ENCODE measurements at regions not wholly inside any gene's neighbourhood (a gene's known extent, or its start where the extent isn't known, plus 50 kb on each side); places are given as distances from the start of the nearest gene placed in this dataset.

- DNase-seq (ENCODE audit: low read depth), result no peak
- TF ChIP-seq CTCF (IDR thresholded peaks at IDR 0.05; ENCODE audit: insufficient read depth, low read depth, low read length, missing control alignments), result no peak
- no peak overlapping the region for H3K4me3 ChIP-seq (ENCODE audit: low read length)
Measured at GRCh38 chr2:75936311-75936710, 225.6 kb upstream of the GCFC2 start.

- TF ChIP-seq CTCF (IDR thresholded peaks at IDR 0.05; ENCODE audit: insufficient read depth, low read depth, low read length, missing control alignments), result no peak
- H3K4me3 ChIP-seq (ENCODE audit: low read length), result no peak overlapping the region
- DNase-seq (ENCODE audit: low read depth), result no peak
Measured at GRCh38 chr2:75932996-75933395, 222.3 kb upstream of the GCFC2 start.

GRCh38 chr2:75928093-75928492 is 217.4 kb upstream of the GCFC2 start:
- H3K4me3 ChIP-seq (ENCODE audit: low read length), result no peak overlapping the region
- no peak for TF ChIP-seq CTCF (IDR thresholded peaks at IDR 0.05; ENCODE audit: insufficient read depth, low read depth, low read length, missing control alignments)
- DNase-seq (ENCODE audit: low read depth), result no peak

GRCh38 chr2:75925331-75926024 is 214.8 kb upstream of the GCFC2 start:
- TF ChIP-seq CTCF (IDR thresholded peaks at IDR 0.05; ENCODE audit: insufficient read depth, low read depth, low read length, missing control alignments), result no peak
- DNase-seq (ENCODE audit: low read depth), result no peak
- no peak overlapping the region for H3K4me3 ChIP-seq (ENCODE audit: low read length)

- DNase-seq (ENCODE audit: low read depth), result no peak
- no peak for TF ChIP-seq CTCF (IDR thresholded peaks at IDR 0.05; ENCODE audit: insufficient read depth, low read depth, low read length, missing control alignments)
- no peak overlapping the region for H3K4me3 ChIP-seq (ENCODE audit: low read length)
Measured at GRCh38 chr2:75922191-75922590, 211.5 kb upstream of the GCFC2 start.

GRCh38 chr2:75920859-75921551 is 210.3 kb upstream of the GCFC2 start:
- no peak for DNase-seq (ENCODE audit: low read depth)
- no peak for TF ChIP-seq CTCF (IDR thresholded peaks at IDR 0.05; ENCODE audit: insufficient read depth, low read depth, low read length, missing control alignments)
- H3K4me3 ChIP-seq (ENCODE audit: low read length), result no peak overlapping the region

Data from epithelial cell of esophagus (primary cell).